DND-41 (cell line): ENCODE measurements at regions not wholly inside any gene's neighbourhood (a gene's known extent, or its start where the extent isn't known, plus 50 kb on each side); places are given as distances from the start of the nearest gene placed in this dataset.

Experiments used
- EZH2 ChIP-seq: IDR thresholded peaks from 3 replicates; pipeline ENCODE4 v1.6.1; 2012; ENCODE audit warnings: borderline replicate concordance, low read depth, mild to moderate bottlenecking, moderate library complexity, low read length, inconsistent platforms; ENCODE audit not compliant: severe bottlenecking
- TF ChIP-seq, protein P1 (sequence below): IDR thresholded peaks from 2 replicates; pipeline ENCODE4 v1.5.1; 2012; ENCODE audit warnings: borderline replicate concordance, low read length, moderate library complexity, mild to moderate bottlenecking; ENCODE audit not compliant: poor library complexity, severe bottlenecking; ENCODE audit errors: extremely low read depth

DNA sequence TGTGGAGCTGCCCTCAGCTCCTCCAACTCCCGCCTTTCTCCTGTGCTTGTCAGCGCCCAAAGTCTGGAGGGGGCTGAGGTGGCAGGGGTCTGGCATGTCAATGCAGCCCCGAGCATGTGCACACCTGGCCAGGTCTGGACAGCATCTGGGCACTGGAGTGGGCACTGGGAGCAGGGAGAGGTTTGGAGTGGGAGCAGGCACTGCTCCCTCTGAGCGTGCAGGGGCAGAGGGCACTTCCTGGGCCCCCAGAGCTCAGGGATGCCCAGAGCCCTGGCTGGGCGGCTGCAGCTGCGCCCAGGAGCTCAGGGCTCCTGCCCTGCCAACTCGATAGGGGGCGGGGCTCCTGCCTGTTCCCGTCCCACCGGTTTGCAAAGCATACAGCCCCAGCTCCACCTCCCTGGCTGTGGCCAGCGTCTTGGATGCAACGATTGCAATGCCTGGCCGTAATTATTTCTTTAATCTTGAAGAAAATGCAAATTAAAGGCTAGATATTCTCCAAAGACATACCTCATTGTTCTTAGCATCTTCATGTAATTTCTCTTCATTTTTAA, 57.4 kb upstream of the LDAH start:
- TF ChIP-seq, protein P1, sequence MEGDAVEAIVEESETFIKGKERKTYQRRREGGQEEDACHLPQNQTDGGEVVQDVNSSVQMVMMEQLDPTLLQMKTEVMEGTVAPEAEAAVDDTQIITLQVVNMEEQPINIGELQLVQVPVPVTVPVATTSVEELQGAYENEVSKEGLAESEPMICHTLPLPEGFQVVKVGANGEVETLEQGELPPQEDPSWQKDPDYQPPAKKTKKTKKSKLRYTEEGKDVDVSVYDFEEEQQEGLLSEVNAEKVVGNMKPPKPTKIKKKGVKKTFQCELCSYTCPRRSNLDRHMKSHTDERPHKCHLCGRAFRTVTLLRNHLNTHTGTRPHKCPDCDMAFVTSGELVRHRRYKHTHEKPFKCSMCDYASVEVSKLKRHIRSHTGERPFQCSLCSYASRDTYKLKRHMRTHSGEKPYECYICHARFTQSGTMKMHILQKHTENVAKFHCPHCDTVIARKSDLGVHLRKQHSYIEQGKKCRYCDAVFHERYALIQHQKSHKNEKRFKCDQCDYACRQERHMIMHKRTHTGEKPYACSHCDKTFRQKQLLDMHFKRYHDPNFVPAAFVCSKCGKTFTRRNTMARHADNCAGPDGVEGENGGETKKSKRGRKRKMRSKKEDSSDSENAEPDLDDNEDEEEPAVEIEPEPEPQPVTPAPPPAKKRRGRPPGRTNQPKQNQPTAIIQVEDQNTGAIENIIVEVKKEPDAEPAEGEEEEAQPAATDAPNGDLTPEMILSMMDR: no peak
- TF ChIP-seq EZH2: no peak
